ENCODE measurements at regions not wholly inside any gene's neighbourhood (a gene's known extent, or its start where the extent isn't known, plus 50 kb on each side); places are given as distances from the start of the nearest gene placed in this dataset.

DNA sequence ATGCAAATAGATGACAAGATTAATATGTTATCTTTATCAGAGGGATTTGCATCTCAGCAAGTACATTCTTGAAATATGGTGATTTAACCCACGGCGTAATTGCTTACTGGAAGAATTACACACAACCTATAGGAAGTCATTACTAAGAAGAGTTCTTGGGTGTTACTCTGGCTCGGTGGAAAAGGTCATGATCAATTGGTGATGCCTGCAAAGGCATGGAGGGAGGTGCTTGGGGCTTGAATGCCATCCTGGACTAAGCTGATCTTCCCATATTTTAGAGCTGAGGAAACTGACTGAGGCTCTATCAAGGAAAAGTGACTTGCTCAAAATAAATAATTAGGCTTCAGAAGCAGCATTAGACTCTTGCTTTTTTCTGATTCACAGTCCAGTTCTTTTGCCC is 137.5 kb upstream of the JUN start:
- WGBS, 2 donors (ENCODE audit: extremely low coverage in 2 of 2, insufficient read length in 2 of 2, insufficient replicate concordance in 1 of 2): no CpG with 5 or more reads among the region's 3 CpGs
- H3K9ac ChIP-seq (ENCODE audit: low read depth, low read length, poor library complexity): no peak overlapping the region
- H3K23ac ChIP-seq (ENCODE audit: low read depth, low read length, poor library complexity): no peak overlapping the region
- no peaks in the 10 kb centered on the region for H3K9me3 ChIP-seq (replicated peaks in 1 of 2; ENCODE audit: control insufficient read depth in 2 of 2, insufficient read depth in 1 of 2, low read depth in 1 of 2, low read length in 2 of 2)
- H3K27me3 ChIP-seq (ENCODE audit: control insufficient read depth in 3 of 3, insufficient read depth in 3 of 3, low read depth in 1 of 3, low read length in 3 of 3): peaks cover 0 to 22% (median 0%) of the 10 kb centered on the region in 3 experiments
- H2BK12ac ChIP-seq (ENCODE audit: low read length): no peak overlapping the region
- H3K27ac ChIP-seq (replicated peaks; ENCODE audit: low read length): no peak overlapping the region
- H3K36me3 ChIP-seq (replicated peaks in 1 of 2; ENCODE audit: control insufficient read depth in 2 of 2, insufficient read depth in 2 of 2, low read length in 2 of 2): no peaks in the 10 kb centered on the region
- H2AFZ ChIP-seq (ENCODE audit: low read length): no peak overlapping the region
- H3K4me1 ChIP-seq (ENCODE audit: control insufficient read depth in 2 of 2, insufficient read depth in 1 of 2, low read depth in 1 of 2, low read length in 2 of 2): no peaks in the 10 kb centered on the region
- no peak overlapping the region for H3K14ac ChIP-seq (ENCODE audit: low read length)
- no peak overlapping the region for H2BK5ac ChIP-seq (ENCODE audit: low read length)
- no peak overlapping the region for H4K91ac ChIP-seq (ENCODE audit: low read depth, low read length, poor library complexity)
- no peak overlapping the region for H3K4me2 ChIP-seq (ENCODE audit: insufficient read depth, low read length, poor library complexity, severe bottlenecking)
- H2BK120ac ChIP-seq (ENCODE audit: low read depth, low read length): no peak overlapping the region
- no peak overlapping the region for H2AK5ac ChIP-seq (ENCODE audit: low read depth, low read length)
- H4K8ac ChIP-seq (ENCODE audit: low read depth, low read length): no peak overlapping the region
- H3K79me1 ChIP-seq (ENCODE audit: low read depth, low read length): peaks cover 2% of the 10 kb centered on the region
- no peak for DNase-seq (ENCODE audit: low spot score)
- H3K4me3 ChIP-seq (ENCODE audit: low read length in 2 of 2): no peak overlapping the region
- no peak overlapping the region for H3K18ac ChIP-seq (ENCODE audit: low read length)
- H2BK15ac ChIP-seq (ENCODE audit: low read length): no peak overlapping the region
- no peak overlapping the region for H3K4ac ChIP-seq (ENCODE audit: low read length)

DNA sequence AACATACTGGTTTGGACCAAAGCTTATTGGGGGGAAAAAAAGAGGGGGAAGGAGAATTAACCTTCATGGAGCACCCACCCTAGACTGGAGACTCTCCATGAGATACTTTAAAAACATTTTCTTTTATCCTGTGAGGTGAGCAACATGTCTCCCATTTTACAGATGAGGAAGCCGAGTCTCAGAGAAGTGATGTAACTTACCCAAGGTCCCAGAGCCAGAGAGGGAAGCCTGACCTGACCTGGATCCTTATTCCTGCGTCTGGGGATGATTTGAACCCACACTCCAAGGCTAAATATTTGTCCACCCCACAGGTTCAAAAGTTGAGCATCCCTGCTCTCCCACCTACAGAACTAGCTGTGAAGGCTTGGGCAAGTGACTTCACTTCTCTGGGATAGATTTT is 137.9 kb upstream of the JUN start:
- Histone ChIP-seq H3K36me3 (replicated peaks in 1 of 2; ENCODE audit: control insufficient read depth in 2 of 2, insufficient read depth in 2 of 2, low read length in 2 of 2) (no peaks in the 10 kb centered on the region), H3K27me3 (ENCODE audit: control insufficient read depth in 3 of 3, insufficient read depth in 3 of 3, low read depth in 1 of 3, low read length in 3 of 3) (peaks cover 0 to 26% (median 0%) of the 10 kb centered on the region in 3 experiments), H2BK5ac (ENCODE audit: low read length) (no peak overlapping the region), H2BK120ac (ENCODE audit: low read depth, low read length) (no peak overlapping the region), H2BK12ac (ENCODE audit: low read length) (no peak overlapping the region), H3K4me2 (ENCODE audit: insufficient read depth, low read length, poor library complexity, severe bottlenecking) (no peak overlapping the region), H2AFZ (ENCODE audit: low read length) (no peak overlapping the region), H3K18ac (ENCODE audit: low read length) (no peak overlapping the region), H3K23ac (ENCODE audit: low read depth, low read length, poor library complexity) (no peak overlapping the region), H3K4me3 (ENCODE audit: low read length in 2 of 2) (no peak overlapping the region), H3K9ac (ENCODE audit: low read depth, low read length, poor library complexity) (no peak overlapping the region), H4K91ac (ENCODE audit: low read depth, low read length, poor library complexity) (no peak overlapping the region), H4K8ac (ENCODE audit: low read depth, low read length) (no peak overlapping the region), H3K4me1 (ENCODE audit: control insufficient read depth in 2 of 2, insufficient read depth in 1 of 2, low read depth in 1 of 2, low read length in 2 of 2) (no peaks in the 10 kb centered on the region), H2BK15ac (ENCODE audit: low read length) (no peak overlapping the region), H3K9me3 (replicated peaks in 1 of 2; ENCODE audit: control insufficient read depth in 2 of 2, insufficient read depth in 1 of 2, low read depth in 1 of 2, low read length in 2 of 2) (no peaks in the 10 kb centered on the region), H3K14ac (ENCODE audit: low read length) (no peak overlapping the region), H3K4ac (ENCODE audit: low read length) (no peak overlapping the region), H2AK5ac (ENCODE audit: low read depth, low read length) (no peak overlapping the region), H3K27ac (replicated peaks; ENCODE audit: low read length) (no peak overlapping the region), H3K79me1 (ENCODE audit: low read depth, low read length) (peaks cover 2% of the 10 kb centered on the region)
- no peak for DNase-seq (ENCODE audit: low spot score)
- WGBS, 2 donors (ENCODE audit: extremely low coverage in 2 of 2, insufficient read length in 2 of 2, insufficient replicate concordance in 1 of 2): no CpG with 5 or more reads among the region's 2 CpGs

GRCh38 chr1:58922302-58923089 is 138.6 kb upstream of the JUN start:
- Histone ChIP-seq H2BK15ac (ENCODE audit: low read length) (no peak overlapping the region), H3K4me3 (ENCODE audit: low read length in 2 of 2) (no peak overlapping the region), H4K91ac (ENCODE audit: low read depth, low read length, poor library complexity) (no peak overlapping the region), H2BK5ac (ENCODE audit: low read length) (no peak overlapping the region), H2AK5ac (ENCODE audit: low read depth, low read length) (no peak overlapping the region), H3K23ac (ENCODE audit: low read depth, low read length, poor library complexity) (no peak overlapping the region), H2BK12ac (ENCODE audit: low read length) (no peak overlapping the region), H2BK120ac (ENCODE audit: low read depth, low read length) (peak overlapping the region; percentile 50), H4K8ac (ENCODE audit: low read depth, low read length) (no peak overlapping the region), H3K4me1 (ENCODE audit: control insufficient read depth in 2 of 2, insufficient read depth in 1 of 2, low read depth in 1 of 2, low read length in 2 of 2) (peaks cover 0 to 7% of the 10 kb centered on the region in 2 donors), H3K4me2 (ENCODE audit: insufficient read depth, low read length, poor library complexity, severe bottlenecking) (no peak overlapping the region), H3K36me3 (replicated peaks in 1 of 2; ENCODE audit: control insufficient read depth in 2 of 2, insufficient read depth in 2 of 2, low read length in 2 of 2) (no peaks in the 10 kb centered on the region), H3K27me3 (ENCODE audit: control insufficient read depth in 3 of 3, insufficient read depth in 3 of 3, low read depth in 1 of 3, low read length in 3 of 3) (peaks cover 0 to 28% (median 0%) of the 10 kb centered on the region in 3 experiments), H3K14ac (ENCODE audit: low read length) (no peak overlapping the region), H3K9ac (ENCODE audit: low read depth, low read length, poor library complexity) (no peak overlapping the region), H3K4ac (ENCODE audit: low read length) (no peak overlapping the region), H2AFZ (ENCODE audit: low read length) (no peak overlapping the region), H3K79me1 (ENCODE audit: low read depth, low read length) (peaks cover 2% of the 10 kb centered on the region), H3K9me3 (replicated peaks in 1 of 2; ENCODE audit: control insufficient read depth in 2 of 2, insufficient read depth in 1 of 2, low read depth in 1 of 2, low read length in 2 of 2) (no peaks in the 10 kb centered on the region), H3K18ac (ENCODE audit: low read length) (peak overlapping the region; percentile 2), H3K27ac (replicated peaks; ENCODE audit: low read length) (no peak overlapping the region)
- no peak for DNase-seq (ENCODE audit: low spot score)
- WGBS, 2 donors (ENCODE audit: extremely low coverage in 2 of 2, insufficient read length in 2 of 2, insufficient replicate concordance in 1 of 2): no CpG with 5 or more reads among the region's 13 CpGs

- no peak overlapping the region for H4K91ac ChIP-seq (ENCODE audit: low read depth, low read length, poor library complexity)
- no peak overlapping the region for H3K4ac ChIP-seq (ENCODE audit: low read length)
- H2BK5ac ChIP-seq (ENCODE audit: low read length): no peak overlapping the region
- peaks cover 2% of the 10 kb centered on the region for H3K79me1 ChIP-seq (ENCODE audit: low read depth, low read length)
- no peak overlapping the region for H2AFZ ChIP-seq (ENCODE audit: low read length)
- no peak overlapping the region for H2BK15ac ChIP-seq (ENCODE audit: low read length)
- no peak overlapping the region for H3K14ac ChIP-seq (ENCODE audit: low read length)
- no peak overlapping the region for H3K4me3 ChIP-seq (ENCODE audit: low read length in 2 of 2)
- no peak overlapping the region for H2BK12ac ChIP-seq (ENCODE audit: low read length)
- no peak overlapping the region for H3K9ac ChIP-seq (ENCODE audit: low read depth, low read length, poor library complexity)
- no peak overlapping the region for H2AK5ac ChIP-seq (ENCODE audit: low read depth, low read length)
- no peak overlapping the region for H3K27ac ChIP-seq (replicated peaks; ENCODE audit: low read length)
- peaks cover 0 to 9% of the 10 kb centered on the region in 2 donors for H3K4me1 ChIP-seq (ENCODE audit: control insufficient read depth in 2 of 2, insufficient read depth in 1 of 2, low read depth in 1 of 2, low read length in 2 of 2)
- no peak for DNase-seq (ENCODE audit: low spot score)
- no peak overlapping the region for H3K4me2 ChIP-seq (ENCODE audit: insufficient read depth, low read length, poor library complexity, severe bottlenecking)
- no peak overlapping the region for H3K23ac ChIP-seq (ENCODE audit: low read depth, low read length, poor library complexity)
- peaks cover 0 to 34% (median 0%) of the 10 kb centered on the region in 3 experiments for H3K27me3 ChIP-seq (ENCODE audit: control insufficient read depth in 3 of 3, insufficient read depth in 3 of 3, low read depth in 1 of 3, low read length in 3 of 3)
- H3K36me3 ChIP-seq (replicated peaks in 1 of 2; ENCODE audit: control insufficient read depth in 2 of 2, insufficient read depth in 2 of 2, low read length in 2 of 2): no peaks in the 10 kb centered on the region
- no peak overlapping the region for H2BK120ac ChIP-seq (ENCODE audit: low read depth, low read length)
- H3K18ac ChIP-seq (ENCODE audit: low read length): no peak overlapping the region
- no CpG with 5 or more reads among the region's 3 CpGs for WGBS, 2 donors (ENCODE audit: extremely low coverage in 2 of 2, insufficient read length in 2 of 2, insufficient replicate concordance in 1 of 2)
- H4K8ac ChIP-seq (ENCODE audit: low read depth, low read length): no peak overlapping the region
- H3K9me3 ChIP-seq (replicated peaks in 1 of 2; ENCODE audit: control insufficient read depth in 2 of 2, insufficient read depth in 1 of 2, low read depth in 1 of 2, low read length in 2 of 2): no peaks in the 10 kb centered on the region
Measured at GRCh38 chr1:58923090-58923470, 139.2 kb upstream of the JUN start.
